HG02870 (cell line): ENCODE measurements at regions not wholly inside any gene's neighbourhood (a gene's known extent, or its start where the extent isn't known, plus 50 kb on each side); places are given as distances from the start of the nearest gene placed in this dataset.
"Not testable (repeated sequence)": the region's sequence is repeated elsewhere in the genome, so short reads cannot be mapped to it uniquely, and the experiment has no call there.

Experiments used
- ATAC-seq: cut with Tn5 transposase; IDR thresholded peaks from one replicate; pipeline ENCODE4 v1.9.1; 2021; ENCODE audit warnings: mild to moderate bottlenecking, moderate library complexity; ENCODE audit not compliant: unreplicated experiment

GRCh38 chr13:90713441-90714133, 633.9 kb upstream of the MIR17HG start:
- no peak for ATAC-seq

- no peak for ATAC-seq
Observed at GRCh38 chr13:90715485-90715884, 632.0 kb upstream of the MIR17HG start.

- no peak for ATAC-seq
Observed at GRCh38 chr13:90717451-90717936, 630.0 kb upstream of the MIR17HG start.

- no peak for ATAC-seq
Observed at GRCh38 chr13:90719461-90719860, 628.0 kb upstream of the MIR17HG start.

GRCh38 chr13:90721937-90722336, 625.5 kb upstream of the MIR17HG start:
- no peak for ATAC-seq

GRCh38 chr13:90723381-90723780, 624.1 kb upstream of the MIR17HG start:
- ATAC-seq: no peak

GRCh38 chr13:90726375-90726774, 621.1 kb upstream of the MIR17HG start:
- no peak for ATAC-seq

GRCh38 chr13:90732049-90732448, 615.4 kb upstream of the MIR17HG start:
- ATAC-seq: no peak

- not testable (repeated sequence) for ATAC-seq
Observed at GRCh38 chr13:90734497-90734896, 613.0 kb upstream of the MIR17HG start.

GRCh38 chr13:90738881-90739280, 608.6 kb upstream of the MIR17HG start:
- ATAC-seq: no peak

- ATAC-seq: no peak
Observed at GRCh38 chr13:90740099-90740498, 607.4 kb upstream of the MIR17HG start.

GRCh38 chr13:90742381-90742780, 605.1 kb upstream of the MIR17HG start:
- no peak for ATAC-seq

GRCh38 chr13:90746230-90746629, 601.3 kb upstream of the MIR17HG start:
- no peak for ATAC-seq

GRCh38 chr13:90750021-90750420, 597.5 kb upstream of the MIR17HG start:
- ATAC-seq: no peak

GRCh38 chr13:90751026-90751425, 596.5 kb upstream of the MIR17HG start:
- no peak for ATAC-seq

GRCh38 chr13:90752070-90752469, 595.4 kb upstream of the MIR17HG start:
- ATAC-seq: no peak

- no peak for ATAC-seq
Observed at GRCh38 chr13:90757127-90757680, 590.3 kb upstream of the MIR17HG start.

- no peak for ATAC-seq
Observed at GRCh38 chr13:90760639-90761038, 586.8 kb upstream of the MIR17HG start.

- ATAC-seq: no peak
Observed at GRCh38 chr13:90763476-90764150, 583.9 kb upstream of the MIR17HG start.

- no peak for ATAC-seq
Observed at GRCh38 chr13:90766386-90766902, 581.0 kb upstream of the MIR17HG start.

- ATAC-seq: no peak
Observed at GRCh38 chr13:90768116-90768515, 579.4 kb upstream of the MIR17HG start.

GRCh38 chr13:90769387-90769786, 578.1 kb upstream of the MIR17HG start:
- ATAC-seq: no peak
